Kidney (tissue), 13 donors: ENCODE measurements at regions not wholly inside any gene's neighbourhood (a gene's known extent, or its start where the extent isn't known, plus 50 kb on each side); places are given as distances from the start of the nearest gene placed in this dataset.

Source experiments
- DNase-seq, 5 donors: peaks; one replicate each; pipeline ENCODE4 v3.0.0-alpha.2; 2013 to 2020
- FAIRE-seq: peaks from 2 replicates; lab custom pipeline; 2012; peaks lifted over from hg19 to GRCh38; lab: Jason Lieb, UNC
- H3K27ac ChIP-seq, 2 donors: one replicate each; pipeline ENCODE4 v1.7.0; 2013; ENCODE audit warnings: low read depth in 2 of 2, low read length in 2 of 2, inconsistent platforms in 1 of 2
- H3K27me3 ChIP-seq: one replicate; pipeline ENCODE4 v1.7.1; 2013; ENCODE audit warnings: low read length, inconsistent platforms; ENCODE audit not compliant: control insufficient read depth, insufficient read depth
- H3K36me3 ChIP-seq, 3 donors: one replicate each; pipeline versions ENCODE4 v1.7.0 to v1.7.1; 2013; ENCODE audit warnings: low read length in 3 of 3, control low read depth in 1 of 3, inconsistent platforms in 1 of 3; ENCODE audit not compliant: insufficient read depth in 3 of 3, control insufficient read depth in 2 of 3
- H3K4me1 ChIP-seq, 3 donors: one replicate each; pipeline versions ENCODE4 v1.7.0 to v1.7.1; 2013; ENCODE audit warnings: low read length in 3 of 3, inconsistent platforms in 1 of 3, low read depth in 1 of 3; ENCODE audit not compliant: control insufficient read depth in 2 of 3, insufficient read depth in 2 of 3
- H3K4me3 ChIP-seq, 3 donors: one replicate each; pipeline versions ENCODE4 v1.7.0 to v1.8.1; 2013; ENCODE audit warnings: low read length in 3 of 3, control low read depth in 1 of 3, inconsistent platforms in 1 of 3
- H3K9ac ChIP-seq, 3 donors: one replicate each; pipeline versions ENCODE4 v1.7.0 to v1.7.1; 2013; ENCODE audit warnings: low read length in 3 of 3, control low read depth in 1 of 3, inconsistent platforms in 1 of 3
- H3K9me3 ChIP-seq, 3 donors: one replicate each; pipeline versions ENCODE4 v1.7.0 to v1.7.1; 2013; ENCODE audit warnings: low read length in 3 of 3, control low read depth in 1 of 3, inconsistent platforms in 1 of 3; ENCODE audit not compliant: control insufficient read depth in 2 of 3, insufficient read depth in 1 of 3
- intact Hi-C: fragments of 100-400 bp; cut with DNase I; formaldehyde crosslinking; loops from one replicate; pipeline ENCODE4 v1.11.1; 2022
- TF ChIP-seq, protein P1 (sequence below): IDR thresholded peaks from 3 replicates; pipeline ENCODE4 v1.5.1; 2012; ENCODE audit warnings: mild to moderate bottlenecking, moderate library complexity, borderline replicate concordance; ENCODE audit not compliant: insufficient read depth; ENCODE audit errors: extremely low read depth
- donor health status: control.
- donor health status: control.
- donor health status: control.
- donor health status: control.
- donor health status: control.
- donor health status: DM: yes; HTN: yes; CAD: no.
- donor health status: Normal renal cell carcinoma (clear cell type).

DNA sequence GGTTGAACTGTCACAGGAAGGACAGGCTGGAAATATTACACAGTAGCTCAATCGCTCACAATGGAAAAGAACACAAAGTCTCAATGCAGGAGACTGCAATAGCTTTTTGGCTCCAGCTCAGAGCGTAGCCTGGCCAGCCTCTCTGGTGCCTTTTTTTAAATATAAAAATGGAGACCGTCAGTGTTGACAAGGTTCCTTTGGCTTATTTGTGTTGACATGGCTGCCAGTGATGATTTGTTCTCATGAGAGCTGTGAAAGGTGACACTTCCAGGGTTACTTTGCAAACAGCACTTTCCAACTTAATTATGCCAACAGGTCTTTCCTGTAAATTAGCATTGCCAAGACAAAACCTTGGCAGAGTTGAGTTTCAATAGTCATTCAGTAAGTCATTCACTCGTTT is 70.8 kb downstream of the KCNE4 start:
- Histone ChIP-seq H3K9ac (no peak overlapping the region), H3K4me3 (no peak overlapping the region), H3K27me3 (no peaks in the 10 kb centered on the region), H3K36me3 (no peaks in the 10 kb centered on the region), H3K4me1 (no peaks in the 10 kb centered on the region), H3K9me3 (no peaks in the 10 kb centered on the region), H3K27ac (no peak overlapping the region)
- FAIRE-seq (no peak), DNase-seq (no peak)
- intact Hi-C loops, result no loop called here
- TF ChIP-seq, protein P1, sequence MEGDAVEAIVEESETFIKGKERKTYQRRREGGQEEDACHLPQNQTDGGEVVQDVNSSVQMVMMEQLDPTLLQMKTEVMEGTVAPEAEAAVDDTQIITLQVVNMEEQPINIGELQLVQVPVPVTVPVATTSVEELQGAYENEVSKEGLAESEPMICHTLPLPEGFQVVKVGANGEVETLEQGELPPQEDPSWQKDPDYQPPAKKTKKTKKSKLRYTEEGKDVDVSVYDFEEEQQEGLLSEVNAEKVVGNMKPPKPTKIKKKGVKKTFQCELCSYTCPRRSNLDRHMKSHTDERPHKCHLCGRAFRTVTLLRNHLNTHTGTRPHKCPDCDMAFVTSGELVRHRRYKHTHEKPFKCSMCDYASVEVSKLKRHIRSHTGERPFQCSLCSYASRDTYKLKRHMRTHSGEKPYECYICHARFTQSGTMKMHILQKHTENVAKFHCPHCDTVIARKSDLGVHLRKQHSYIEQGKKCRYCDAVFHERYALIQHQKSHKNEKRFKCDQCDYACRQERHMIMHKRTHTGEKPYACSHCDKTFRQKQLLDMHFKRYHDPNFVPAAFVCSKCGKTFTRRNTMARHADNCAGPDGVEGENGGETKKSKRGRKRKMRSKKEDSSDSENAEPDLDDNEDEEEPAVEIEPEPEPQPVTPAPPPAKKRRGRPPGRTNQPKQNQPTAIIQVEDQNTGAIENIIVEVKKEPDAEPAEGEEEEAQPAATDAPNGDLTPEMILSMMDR, result no peak

DNA sequence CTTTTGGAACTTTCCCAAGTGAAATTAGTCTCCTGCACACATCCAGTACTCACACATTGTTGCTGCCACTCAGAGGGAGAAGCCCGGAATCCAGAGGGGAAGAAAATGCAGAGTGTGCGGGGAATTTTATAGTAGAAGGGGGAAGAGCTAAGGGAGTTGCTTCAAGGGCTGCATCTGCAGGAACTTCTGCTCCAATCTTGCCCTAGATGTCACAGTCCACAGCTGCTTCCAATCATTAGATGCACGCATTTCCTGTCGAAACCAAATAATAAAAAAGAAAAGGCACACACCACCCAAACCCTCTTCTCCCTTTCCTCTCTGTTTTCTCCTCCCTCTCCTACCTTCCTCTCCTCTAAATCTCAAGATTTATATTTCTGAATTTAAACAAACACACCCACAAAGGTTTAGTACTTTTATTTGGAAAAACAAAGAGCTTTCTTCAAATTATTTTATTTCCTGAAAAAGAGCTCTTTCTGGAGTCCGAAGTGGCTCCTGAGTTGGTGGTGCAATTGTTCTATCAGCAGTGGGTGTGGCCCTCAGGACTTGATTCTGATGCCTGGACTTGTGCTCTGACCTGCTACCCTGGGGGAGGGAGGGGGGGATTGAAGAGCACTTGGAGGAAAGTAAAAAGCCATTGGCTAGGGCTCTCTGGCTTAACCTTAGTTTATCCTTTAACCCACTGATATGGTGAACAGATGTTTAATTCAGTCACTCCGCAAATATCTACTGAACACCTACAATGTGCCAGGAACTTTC is 72.0 kb downstream of the KCNE4 start:
- DNase-seq (peak in 3 of 5 donors; percentile 29 to 83 (median 49)), FAIRE-seq (no peak)
- H3K9ac ChIP-seq, result no peak overlapping the region
- TF ChIP-seq, protein P1, result no peak
- no peaks in the 10 kb centered on the region for H3K27me3 ChIP-seq
- no peak overlapping the region for H3K4me3 ChIP-seq
- H3K27ac ChIP-seq, result no peak overlapping the region
- H3K4me1 ChIP-seq, result no peaks in the 10 kb centered on the region
- H3K36me3 ChIP-seq, result no peaks in the 10 kb centered on the region
- intact Hi-C loops, result no loop called here
- no peaks in the 10 kb centered on the region for H3K9me3 ChIP-seq

- FAIRE-seq (no peak), DNase-seq (no peak)
- Histone ChIP-seq H3K4me3 (no peak overlapping the region), H3K9me3 (no peaks in the 10 kb centered on the region), H3K27ac (no peak overlapping the region), H3K36me3 (no peaks in the 10 kb centered on the region), H3K4me1 (no peaks in the 10 kb centered on the region), H3K27me3 (no peaks in the 10 kb centered on the region), H3K9ac (no peak overlapping the region)
- intact Hi-C loops, result no loop called here
- TF ChIP-seq, protein P1, result no peak
These were observed 89.6 kb downstream of the KCNE4 start for GRCh38 chr2:223141606-223142005.

- H3K27me3 ChIP-seq, result no peaks in the 10 kb centered on the region
- TF ChIP-seq, protein P1, result no peak
- H3K9me3 ChIP-seq, result no peaks in the 10 kb centered on the region
- no peak overlapping the region for H3K27ac ChIP-seq
- no peaks in the 10 kb centered on the region for H3K36me3 ChIP-seq
- H3K4me3 ChIP-seq, result no peak overlapping the region
- no peak overlapping the region for H3K9ac ChIP-seq
- intact Hi-C loops, result no loop called here
- no peaks in the 10 kb centered on the region for H3K4me1 ChIP-seq
- no peak for FAIRE-seq
- no peak for DNase-seq
These were observed 90.1 kb downstream of the KCNE4 start for GRCh38 chr2:223142118-223142517.
